ENCODE measurements at regions not wholly inside any gene's neighbourhood (a gene's known extent, or its start where the extent isn't known, plus 50 kb on each side); places are given as distances from the start of the nearest gene placed in this dataset.
A peak's percentile ranks its signal among the peaks of the same experiment; 100 is the strongest.

- H3K9me3 Mint-ChIP-seq (ENCODE audit: low read depth), result no peaks in the 10 kb centered on the region
- peaks cover 3% of the 10 kb centered on the region for H3K36me3 Mint-ChIP-seq (ENCODE audit: low read depth)
- H3K27me3 Mint-ChIP-seq (ENCODE audit: low read depth), result peaks cover 54% of the 10 kb centered on the region
- H3K27ac Mint-ChIP-seq (ENCODE audit: unreplicated experiment), result no peak overlapping the region
- no peak for TF ChIP-seq CTCF (IDR thresholded peaks at IDR 0.05)
- H3K4me1 Mint-ChIP-seq (ENCODE audit: low read depth), result peaks cover 12% of the 10 kb centered on the region
- H3K4me3 Mint-ChIP-seq (ENCODE audit: unreplicated experiment), result no peak overlapping the region
- DNase-seq (ENCODE audit: low spot score), result no peak
Observed at GRCh38 chr9:21558079-21558478, 76.0 kb upstream of the IFNE start.

GRCh38 chr9:21558615-21559401 lies 76.7 kb upstream of the IFNE start:
- H3K4me1 Mint-ChIP-seq (ENCODE audit: low read depth), result peaks cover 12% of the 10 kb centered on the region
- H3K4me3 Mint-ChIP-seq (ENCODE audit: unreplicated experiment), result peak overlapping the region; percentile 67
- no peak for TF ChIP-seq CTCF (IDR thresholded peaks at IDR 0.05)
- peaks cover 57% of the 10 kb centered on the region for H3K27me3 Mint-ChIP-seq (ENCODE audit: low read depth)
- H3K27ac Mint-ChIP-seq (ENCODE audit: unreplicated experiment), result no peak overlapping the region
- no peaks in the 10 kb centered on the region for H3K9me3 Mint-ChIP-seq (ENCODE audit: low read depth)
- H3K36me3 Mint-ChIP-seq (ENCODE audit: low read depth), result peaks cover 3% of the 10 kb centered on the region
- no peak for DNase-seq (ENCODE audit: low spot score)

- peaks cover 64% of the 10 kb centered on the region for H3K27me3 Mint-ChIP-seq (ENCODE audit: low read depth)
- H3K9me3 Mint-ChIP-seq (ENCODE audit: low read depth), result no peaks in the 10 kb centered on the region
- H3K4me3 Mint-ChIP-seq (ENCODE audit: unreplicated experiment), result peak overlapping the region; percentile 56
- DNase-seq (ENCODE audit: low spot score), result no peak
- H3K36me3 Mint-ChIP-seq (ENCODE audit: low read depth), result peaks cover 3% of the 10 kb centered on the region
- peaks cover 12% of the 10 kb centered on the region for H3K4me1 Mint-ChIP-seq (ENCODE audit: low read depth)
- no peak overlapping the region for H3K27ac Mint-ChIP-seq (ENCODE audit: unreplicated experiment)
- peak; percentile 33 for TF ChIP-seq CTCF (IDR thresholded peaks at IDR 0.05)
Observed at GRCh38 chr9:21559402-21560280, 77.5 kb upstream of the IFNE start.

GRCh38 chr9:21560281-21560745 lies 78.2 kb upstream of the IFNE start:
- no peak for DNase-seq (ENCODE audit: low spot score)
- Mint-ChIP-seq H3K9me3 (ENCODE audit: low read depth) (no peaks in the 10 kb centered on the region), H3K36me3 (ENCODE audit: low read depth) (peaks cover 3% of the 10 kb centered on the region), H3K4me3 (ENCODE audit: unreplicated experiment) (peak overlapping the region; percentile 56), H3K27ac (ENCODE audit: unreplicated experiment) (no peak overlapping the region), H3K4me1 (ENCODE audit: low read depth) (peaks cover 12% of the 10 kb centered on the region), H3K27me3 (ENCODE audit: low read depth) (peaks cover 61% of the 10 kb centered on the region)
- TF ChIP-seq CTCF (IDR thresholded peaks at IDR 0.05), result no peak

GRCh38 chr9:21561502-21561901 lies 79.4 kb upstream of the IFNE start:
- H3K27ac Mint-ChIP-seq (ENCODE audit: unreplicated experiment), result no peak overlapping the region
- no peaks in the 10 kb centered on the region for H3K9me3 Mint-ChIP-seq (ENCODE audit: low read depth)
- peaks cover 12% of the 10 kb centered on the region for H3K4me1 Mint-ChIP-seq (ENCODE audit: low read depth)
- H3K4me3 Mint-ChIP-seq (ENCODE audit: unreplicated experiment), result no peak overlapping the region
- peaks cover 64% of the 10 kb centered on the region for H3K27me3 Mint-ChIP-seq (ENCODE audit: low read depth)
- DNase-seq (ENCODE audit: low spot score), result no peak
- no peak for TF ChIP-seq CTCF (IDR thresholded peaks at IDR 0.05)
- no peaks in the 10 kb centered on the region for H3K36me3 Mint-ChIP-seq (ENCODE audit: low read depth)
